ENCODE measurements at regions not wholly inside any gene's neighbourhood (a gene's known extent, or its start where the extent isn't known, plus 50 kb on each side); places are given as distances from the start of the nearest gene placed in this dataset.

DNA sequence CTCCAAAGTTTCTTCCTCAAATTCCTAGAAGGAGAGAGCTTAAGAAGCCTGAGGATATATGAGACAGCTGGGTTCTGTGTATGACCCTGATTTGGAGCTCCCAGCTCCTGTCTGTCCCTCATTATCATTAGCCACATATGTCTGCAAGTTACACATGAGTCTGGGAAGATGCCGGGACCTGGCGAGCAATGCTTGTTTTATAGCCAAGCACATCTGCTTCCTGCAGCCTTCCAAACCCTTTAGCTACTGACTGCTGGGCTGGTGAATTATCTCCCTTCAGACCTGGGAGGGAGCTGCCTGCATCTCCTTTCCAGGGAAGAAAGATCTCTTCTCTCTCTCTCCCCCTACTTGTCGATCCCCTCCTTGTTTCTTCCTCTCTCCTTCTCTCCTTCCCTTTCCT lies 556.7 kb upstream of the BOD1L1 start:
- DNase-seq, result peak; percentile 92

DNA sequence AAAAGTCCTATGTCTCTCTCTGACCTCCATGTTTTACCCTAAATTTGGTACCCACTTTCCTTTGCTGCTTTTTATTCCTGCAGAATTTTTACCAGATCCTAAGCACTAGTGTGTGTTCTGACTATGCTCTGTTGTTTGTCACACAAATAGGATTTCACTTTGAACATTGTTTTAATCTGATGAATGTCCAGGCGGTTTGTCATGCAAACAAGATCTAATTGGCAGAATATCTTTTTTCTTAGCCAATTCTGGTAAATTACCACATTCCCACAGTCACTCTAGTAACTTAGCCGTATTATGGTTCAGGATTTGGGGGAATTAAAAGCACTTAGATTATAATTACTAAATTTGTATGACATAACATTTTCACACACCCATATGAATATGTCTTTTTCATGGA lies 557.2 kb upstream of the BOD1L1 start:
- DNase-seq, result no peak

DNA sequence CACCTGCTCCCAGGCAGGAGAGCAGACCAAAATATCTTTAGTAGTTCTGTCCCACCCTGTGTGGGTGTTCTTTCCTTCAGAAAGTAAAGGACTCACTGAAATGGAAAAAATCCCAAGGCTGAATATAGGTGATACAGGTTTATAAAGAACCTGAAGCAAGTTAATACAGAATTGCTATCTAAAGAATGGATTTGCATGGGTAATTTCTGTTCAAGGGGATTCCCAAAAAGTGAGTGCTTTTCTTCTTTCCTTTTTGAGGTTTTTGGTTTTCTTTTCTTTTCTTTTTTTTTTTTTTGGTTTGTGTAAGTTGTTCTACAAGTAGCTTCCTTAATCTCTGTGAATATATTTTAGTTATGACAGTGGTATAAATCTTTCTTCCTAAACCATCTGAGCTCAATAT lies 560.7 kb upstream of the BOD1L1 start:
- no peak for DNase-seq

DNA sequence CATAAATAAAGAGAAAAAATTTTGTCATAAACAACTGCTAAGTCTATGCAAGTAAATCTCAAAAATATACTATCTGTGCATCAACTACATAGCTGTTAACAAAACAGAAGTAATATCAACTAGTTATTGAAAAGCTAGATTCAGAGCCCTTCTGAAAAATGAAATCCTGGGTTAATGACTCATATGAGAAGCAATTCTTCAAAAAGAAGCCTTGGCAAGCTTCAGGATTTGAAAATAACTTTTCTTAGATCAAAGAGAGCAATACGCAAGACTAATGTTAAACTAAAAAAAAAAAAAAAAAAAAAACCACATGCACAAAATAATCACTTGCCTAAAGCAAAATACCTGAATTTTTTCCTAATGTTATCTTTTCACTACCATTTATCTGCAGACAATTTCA lies 566.1 kb upstream of the BOD1L1 start:
- no peak for DNase-seq

DNA sequence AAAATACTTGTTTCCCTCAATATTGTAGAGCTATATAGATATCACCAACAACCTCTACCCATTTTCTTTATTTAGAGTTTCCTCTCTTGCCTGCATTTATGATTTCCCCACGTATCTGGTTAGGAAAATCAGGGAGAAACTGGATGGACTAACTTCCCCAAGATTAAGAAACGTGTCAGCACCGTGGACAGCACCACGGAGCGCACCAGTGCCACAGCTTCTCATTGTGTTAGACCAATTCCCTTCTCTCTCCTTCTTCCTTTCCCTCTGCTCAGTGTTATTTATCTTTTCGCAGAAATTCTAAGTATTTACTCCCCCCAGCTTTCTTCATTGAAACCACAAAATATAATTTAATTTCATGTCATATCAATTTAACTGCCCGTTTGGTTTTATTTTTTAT lies 568.6 kb upstream of the BOD1L1 start:
- no peak for DNase-seq

DNA sequence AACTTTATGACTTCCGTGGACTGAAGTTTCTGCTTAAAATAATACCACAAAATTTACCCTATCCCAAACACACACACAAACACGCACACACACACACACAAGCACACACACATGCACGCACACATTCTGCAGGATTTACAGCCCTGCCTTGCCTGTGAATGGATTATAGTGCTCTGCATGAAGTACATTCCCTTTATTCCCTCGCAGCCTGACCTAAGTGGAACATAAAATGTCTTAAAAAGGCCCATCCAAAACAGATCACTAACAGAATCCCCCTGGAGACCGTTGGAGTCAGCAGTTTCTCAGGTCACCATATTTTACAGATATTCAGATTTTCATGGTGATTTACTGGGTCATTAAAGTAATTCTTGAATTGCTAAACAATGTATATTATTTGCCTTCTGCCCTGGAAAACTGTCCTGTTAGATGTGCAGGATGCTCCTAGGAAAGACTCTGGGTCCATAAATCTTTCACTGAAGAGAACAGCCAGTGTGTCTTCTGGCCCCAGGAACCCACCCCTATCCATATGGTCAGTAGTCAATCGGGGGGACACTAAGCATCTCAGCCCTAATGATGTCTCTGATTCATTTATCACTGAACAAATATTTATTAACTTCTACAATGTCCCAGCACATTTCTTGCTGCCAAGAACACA lies 587.7 kb upstream of the BOD1L1 start:
- no peak for DNase-seq

DNA sequence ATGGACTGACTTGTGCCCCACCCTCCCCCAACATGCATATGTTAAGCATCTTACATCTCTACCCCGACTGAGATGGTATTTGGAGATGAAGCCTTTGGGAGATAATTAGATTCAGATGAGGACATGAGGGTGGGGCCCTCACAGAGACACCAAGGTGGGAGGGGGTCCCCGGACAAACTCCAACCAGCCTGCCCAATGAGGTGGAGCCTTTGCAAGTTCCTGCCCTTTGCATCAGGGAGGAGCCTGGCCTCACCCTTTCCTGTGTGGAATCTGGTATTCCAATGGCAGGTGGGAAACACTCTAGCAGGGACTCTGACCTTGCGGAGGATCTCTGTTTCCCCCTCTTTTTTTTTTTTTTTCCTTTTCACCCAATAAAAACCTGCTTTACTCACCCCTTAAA lies 589.9 kb upstream of the BOD1L1 start:
- DNase-seq, result peak; percentile 32

DNA sequence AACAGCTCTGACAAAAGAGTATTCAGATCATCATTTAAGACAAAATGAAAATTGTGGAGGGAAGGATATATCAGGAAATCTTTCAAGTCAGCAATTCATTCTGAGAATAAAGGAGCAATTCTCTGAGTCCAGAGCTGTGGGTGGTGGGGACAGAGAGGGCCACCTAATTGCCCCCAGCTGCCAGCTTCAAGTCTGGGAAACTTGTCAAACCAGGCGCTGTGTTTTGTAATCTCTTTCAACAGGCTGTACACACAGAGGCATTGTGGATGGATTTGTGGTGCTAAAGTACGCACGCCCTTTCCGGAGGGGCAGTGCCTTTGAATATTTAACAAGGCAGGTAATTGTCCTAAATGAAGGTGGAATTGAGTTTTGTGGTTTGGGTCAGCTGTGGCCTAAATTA lies 591.1 kb upstream of the BOD1L1 start:
- peak; percentile 3 for DNase-seq

DNA sequence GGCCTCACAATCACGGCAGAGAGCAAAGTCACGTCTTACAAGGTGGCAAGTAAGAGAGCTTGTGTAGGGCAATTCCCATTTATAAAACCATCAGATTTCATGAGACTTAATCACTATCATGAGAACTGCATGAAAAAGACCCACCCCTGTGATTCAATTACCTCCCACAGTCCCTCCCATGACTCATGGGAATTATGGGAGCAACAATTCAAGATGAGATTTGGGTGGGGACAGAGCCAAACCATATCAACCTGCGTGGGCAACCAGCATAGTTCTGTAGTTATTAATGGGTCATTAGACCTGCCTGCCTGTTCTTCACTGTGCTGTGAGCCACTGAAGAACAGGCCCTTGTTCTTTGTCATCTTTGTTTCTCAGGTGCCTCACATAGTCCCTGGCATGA lies 593.7 kb upstream of the BOD1L1 start:
- DNase-seq, result no peak

DNA sequence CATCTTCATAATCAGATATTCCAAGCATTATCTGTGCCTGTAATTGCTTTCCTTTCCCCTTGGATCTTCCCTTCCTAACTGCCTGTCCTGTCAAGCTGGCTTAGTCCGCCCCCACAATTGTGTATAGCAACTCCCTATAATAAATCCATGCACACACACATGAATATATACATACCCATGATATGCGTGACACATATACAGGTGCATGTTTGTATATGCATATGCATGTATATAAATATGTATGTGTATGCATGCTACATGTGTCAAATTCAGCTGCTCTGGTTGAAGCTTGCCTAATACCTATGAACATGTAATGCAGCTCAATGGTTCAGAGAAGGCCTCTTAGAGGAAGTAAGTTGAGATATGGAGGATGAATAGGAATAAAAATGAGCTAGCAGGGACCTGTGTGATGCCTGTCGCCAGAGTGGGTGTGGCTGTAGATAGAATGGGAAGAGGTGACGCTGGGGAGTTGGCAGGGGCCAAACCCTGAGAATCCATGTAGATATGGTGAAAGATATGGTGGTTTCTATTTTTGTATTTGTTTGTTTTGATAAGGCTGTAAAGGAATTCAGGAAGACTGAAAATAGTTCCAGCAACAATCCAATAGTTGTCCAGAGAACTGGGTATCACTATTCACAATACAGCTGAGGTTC lies 595.0 kb upstream of the BOD1L1 start:
- DNase-seq, result no peak

DNA sequence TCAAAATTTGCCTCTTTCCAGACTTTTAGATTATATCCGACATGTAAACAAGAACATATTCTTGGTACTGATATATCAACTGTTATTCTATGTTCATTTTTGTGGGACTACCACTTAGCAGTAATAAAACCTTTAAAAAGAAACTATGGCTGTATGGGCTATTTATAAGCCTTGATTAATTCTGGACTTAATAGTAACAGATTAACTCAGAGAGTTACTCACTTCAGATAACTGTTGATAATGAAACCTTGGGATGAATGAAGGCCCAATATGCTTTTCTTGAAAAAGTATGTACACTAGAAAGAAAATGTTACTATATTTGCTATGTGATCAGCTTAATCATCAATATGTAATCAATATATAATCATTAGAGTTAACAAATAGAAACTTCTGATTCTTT lies 595.9 kb upstream of the BOD1L1 start:
- no peak for DNase-seq

DNA sequence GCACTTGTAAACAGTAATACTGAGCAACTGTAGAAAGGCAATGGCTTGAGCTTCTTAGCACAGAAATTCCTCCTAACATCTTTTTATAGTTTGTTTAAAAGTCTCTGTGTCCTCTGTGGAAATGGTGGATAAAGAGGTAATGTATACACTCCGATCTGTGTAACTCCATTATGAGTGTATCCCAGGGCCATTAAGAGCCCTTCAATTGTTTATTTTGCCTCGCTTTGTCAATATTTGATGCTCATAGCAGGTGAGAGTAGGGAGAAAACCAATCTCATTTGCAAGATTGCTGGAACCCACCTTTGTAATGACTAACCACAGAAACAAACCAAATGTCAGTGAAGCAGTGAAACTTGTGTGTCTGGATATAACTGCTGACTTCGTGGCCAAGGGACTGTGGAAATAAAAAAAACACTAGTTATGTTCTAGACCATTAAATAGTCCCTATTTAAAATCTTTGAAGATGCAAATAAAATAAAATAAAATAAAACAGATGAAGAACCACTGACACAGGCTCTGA lies 598.2 kb upstream of the BOD1L1 start:
- DNase-seq, result no peak

DNA sequence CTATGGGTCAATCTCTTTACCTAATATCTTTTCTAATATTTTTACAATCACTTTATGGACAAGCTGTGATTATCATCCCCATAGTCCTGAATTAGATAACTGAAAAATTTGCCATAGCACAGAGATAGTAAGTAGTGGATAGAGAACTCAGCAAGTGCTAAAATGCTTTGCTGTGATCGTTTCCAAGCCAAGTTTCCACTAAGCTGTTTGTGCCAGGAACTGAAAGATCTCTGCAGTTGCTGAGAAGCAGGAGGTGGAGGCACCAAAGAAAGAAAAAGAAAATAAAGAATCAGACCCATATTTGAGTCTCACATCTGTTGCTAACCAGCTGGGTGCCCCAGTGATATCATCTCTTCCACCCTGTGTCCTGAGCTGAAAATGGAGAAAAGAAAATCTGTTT lies 605.6 kb upstream of the BOD1L1 start:
- no peak for DNase-seq

DNA sequence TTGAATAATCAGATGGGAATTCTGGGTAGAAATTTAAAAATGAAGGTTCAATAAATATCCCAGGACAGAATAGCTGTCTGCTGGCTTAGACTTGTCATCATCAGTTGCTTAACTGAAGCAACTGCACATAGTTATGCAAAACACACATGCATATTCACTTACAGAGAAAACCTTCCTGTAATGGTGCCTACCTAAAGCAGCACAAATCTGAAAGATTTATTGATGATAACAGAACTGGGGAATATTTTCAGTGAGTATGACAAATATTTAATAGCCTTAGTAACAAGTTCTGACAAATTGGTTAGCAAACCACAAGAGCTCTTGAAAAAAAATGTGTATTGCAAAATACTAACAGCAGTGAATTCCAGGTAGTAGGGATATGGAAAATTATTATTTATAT lies 606.8 kb upstream of the BOD1L1 start:
- DNase-seq, result no peak

DNA sequence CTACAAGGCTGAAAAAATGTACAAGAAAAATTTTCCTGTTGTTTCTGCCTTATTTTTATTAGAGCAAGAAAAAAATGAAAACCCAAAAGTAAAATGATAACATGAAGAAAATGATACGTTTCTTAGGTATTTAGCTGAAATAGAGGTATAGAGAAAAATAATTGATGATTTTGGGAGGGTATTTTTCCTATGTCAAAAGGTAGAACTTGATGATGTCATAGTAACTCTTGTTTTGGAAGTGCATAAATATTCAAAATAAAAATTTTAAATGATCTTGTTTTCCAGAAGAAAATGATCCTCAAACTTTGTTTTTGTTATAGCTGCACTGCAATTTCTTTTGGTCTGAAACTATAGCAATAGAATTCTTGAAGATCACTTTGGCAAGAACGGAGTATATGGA lies 608.8 kb upstream of the BOD1L1 start:
- no peak for DNase-seq

DNA sequence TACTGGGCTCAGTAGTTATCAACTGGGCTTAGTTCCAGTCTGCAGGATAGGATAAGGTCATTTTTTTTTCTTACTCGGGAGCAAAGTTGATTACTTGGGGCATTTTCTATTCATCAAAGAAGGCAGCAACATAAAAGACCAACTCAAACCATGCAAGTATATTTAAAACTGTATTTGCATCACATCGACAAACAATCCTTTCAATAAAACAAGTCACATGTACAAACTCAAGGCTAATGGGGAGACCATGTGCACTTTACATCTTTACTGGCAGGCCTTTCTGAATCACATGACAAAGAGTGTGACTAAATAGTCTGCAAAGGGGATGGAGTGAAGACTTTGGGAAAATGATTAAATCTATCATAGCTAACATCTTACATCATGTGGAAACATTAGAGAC lies 610.4 kb upstream of the BOD1L1 start:
- DNase-seq, result no peak

DNA sequence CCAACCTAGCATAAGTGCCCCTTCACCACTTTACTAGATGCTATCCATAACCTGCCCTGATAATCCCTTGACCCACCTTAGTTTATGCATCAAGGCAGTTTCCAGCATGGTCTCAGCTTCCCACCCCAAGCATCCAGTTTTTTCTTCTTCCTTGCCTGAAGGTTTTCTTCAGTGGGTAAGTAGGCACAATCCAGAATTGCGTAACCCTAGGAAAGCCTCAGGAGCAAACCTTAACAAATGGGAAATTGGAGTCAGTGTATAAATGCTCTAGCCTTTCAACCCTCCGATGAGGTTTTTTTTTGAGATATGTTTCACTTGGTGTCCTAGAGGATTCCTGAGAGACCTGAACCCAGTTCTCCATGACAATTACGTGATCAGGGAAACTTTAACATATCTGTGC lies 614.0 kb upstream of the BOD1L1 start:
- DNase-seq, result no peak

DNA sequence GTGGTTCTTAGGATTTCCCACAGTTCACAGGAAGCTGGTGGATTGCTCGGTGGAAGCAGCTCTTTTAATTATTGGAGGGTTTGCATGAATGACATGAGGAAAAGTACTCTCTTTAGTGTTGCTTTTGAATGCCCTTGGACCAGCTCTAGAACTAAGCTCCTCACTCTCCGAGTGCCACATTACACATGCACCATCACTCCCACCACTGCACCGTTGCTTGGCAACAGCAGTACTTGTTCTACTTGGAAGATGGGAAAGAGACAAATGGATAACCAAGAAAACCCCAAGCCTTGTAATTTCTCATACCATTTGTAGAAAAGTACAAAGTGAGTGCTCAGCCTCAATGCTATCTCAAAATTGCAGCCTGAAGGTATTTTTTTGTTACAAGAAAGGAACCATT lies 620.2 kb upstream of the BOD1L1 start:
- DNase-seq, result no peak

DNA sequence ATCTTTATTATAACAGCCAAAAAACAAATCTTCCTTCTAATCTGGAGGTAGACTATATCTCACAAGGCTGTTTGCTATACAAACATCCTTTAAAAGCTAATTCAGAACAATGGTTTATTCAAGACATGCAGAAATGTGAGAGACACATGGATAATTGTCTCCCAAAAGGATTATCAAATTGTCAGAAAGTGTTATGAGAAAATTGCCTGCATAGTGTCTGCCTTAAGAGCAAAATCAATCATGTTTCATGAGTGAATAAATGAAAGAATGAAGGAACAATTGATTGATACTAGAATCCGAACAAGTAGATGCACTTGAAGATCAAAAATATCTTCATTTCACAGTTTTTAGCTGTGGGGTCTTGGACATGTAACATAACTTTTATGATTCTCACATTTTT lies 621.7 kb upstream of the BOD1L1 start:
- no peak for DNase-seq

DNA sequence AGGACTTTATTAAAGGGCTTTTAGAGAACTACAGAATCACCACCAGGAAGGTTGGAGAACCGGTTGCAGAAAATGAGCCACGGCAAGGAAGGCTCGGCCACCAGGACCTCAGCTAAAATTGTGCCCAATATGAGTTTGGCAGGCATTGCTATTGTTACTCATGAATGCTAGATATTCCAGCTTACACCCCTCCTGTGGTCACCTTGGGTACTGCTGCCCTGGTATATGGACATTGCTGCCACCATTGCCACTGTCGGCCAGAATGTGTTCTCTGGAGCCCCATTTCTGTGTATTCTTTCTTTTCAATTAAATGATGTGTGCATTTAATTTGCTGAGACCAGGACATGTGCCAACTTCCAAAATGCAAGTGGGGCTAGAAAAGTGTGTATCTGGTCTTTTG lies 626.7 kb upstream of the BOD1L1 start:
- DNase-seq, result peak; percentile 59

DNA sequence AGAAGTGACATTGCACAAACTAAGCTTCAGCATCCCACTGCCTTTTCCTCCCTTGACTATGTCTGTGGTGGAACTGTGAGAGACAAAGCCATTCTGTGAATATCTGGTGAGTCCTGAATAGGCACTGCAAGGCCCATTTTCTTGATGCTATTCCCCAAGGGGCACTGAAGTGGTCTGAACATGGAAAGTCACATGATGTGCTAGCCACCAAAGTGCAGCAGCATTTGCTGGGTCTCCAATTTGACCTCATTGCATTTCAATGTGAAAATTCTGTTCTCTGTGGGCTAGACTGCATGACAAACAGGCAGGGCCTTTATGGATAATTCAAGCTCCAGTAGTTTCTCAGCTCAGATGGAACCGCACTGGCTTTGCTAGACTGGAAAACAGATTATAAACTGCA lies 627.4 kb upstream of the BOD1L1 start:
- no peak for DNase-seq

DNA sequence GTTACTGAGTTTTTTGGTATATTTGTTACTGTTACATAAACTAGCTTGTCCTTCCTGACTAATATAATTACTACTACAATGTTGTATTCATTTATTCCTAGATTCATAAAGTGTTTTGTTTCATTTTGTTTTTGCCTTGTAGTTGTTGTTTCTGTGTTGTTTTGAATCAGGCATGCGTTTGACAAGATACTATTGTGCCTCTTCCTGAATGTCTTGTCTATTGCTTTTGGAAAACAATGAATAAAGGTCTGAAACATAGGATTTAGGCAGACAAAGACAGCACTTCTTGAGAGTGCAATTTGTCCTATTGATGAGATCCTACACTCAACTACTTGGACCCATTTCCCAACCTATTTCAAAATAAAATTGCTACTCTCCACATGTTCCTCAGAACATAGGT lies 630.4 kb upstream of the BOD1L1 start:
- DNase-seq, result no peak

DNA sequence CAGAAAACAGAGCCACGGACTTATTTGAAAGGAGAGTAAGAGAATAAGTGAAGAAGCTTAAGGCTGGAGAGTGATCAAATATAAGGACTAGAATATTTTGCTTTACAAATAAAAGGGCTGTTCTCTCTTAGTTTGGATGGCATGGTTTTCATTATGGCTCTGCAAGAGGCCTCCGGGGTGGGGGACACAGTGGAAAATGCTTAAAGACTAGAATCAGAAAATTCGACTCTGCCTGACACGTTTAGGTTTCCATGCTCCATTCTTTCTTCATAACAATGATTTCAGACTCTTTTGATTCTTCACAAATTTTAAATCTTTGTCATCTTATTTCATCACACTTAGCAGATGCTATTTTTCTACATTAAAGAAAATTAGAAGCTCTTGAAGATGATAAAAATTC lies 632.4 kb upstream of the BOD1L1 start:
- DNase-seq, result no peak

DNA sequence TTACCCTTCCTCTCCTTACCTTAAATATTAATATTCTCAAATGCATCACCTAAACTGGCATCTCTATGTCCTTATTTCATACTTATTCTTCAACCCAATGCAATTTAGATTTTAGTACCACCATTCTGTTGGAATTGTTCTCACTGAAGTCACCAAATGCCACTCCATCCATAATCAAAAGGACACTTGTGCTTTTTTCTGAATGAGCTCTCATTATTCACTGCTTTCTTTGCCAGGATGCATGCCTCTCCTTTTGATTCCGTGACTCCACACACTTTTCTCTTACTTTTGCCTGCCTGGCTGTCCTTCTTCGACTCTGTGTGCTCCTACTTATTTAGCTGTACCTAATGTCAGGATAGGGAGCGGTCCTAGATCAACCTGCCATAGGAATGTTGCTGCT lies 633.1 kb upstream of the BOD1L1 start:
- DNase-seq, result no peak

DNA sequence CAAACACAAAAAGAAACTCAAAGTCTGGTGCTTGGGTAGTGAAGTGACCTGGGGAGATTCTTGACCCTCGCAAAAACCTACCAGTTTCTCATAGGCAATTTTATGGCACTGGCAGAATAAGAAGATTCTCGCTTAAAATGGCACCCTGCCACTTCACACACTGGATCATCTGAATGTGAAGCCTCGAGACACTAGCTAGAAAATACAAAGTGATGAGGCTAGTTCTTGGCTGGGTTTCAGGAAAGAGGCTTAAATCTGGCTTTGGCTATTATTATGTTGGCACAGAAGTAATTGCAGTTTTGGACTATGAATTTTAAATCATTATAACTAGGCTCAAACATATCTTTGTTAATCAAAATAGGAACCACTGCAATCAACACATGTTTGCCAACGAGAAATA lies 634.7 kb upstream of the BOD1L1 start:
- DNase-seq, result no peak

Data from NCI-H82 (cell line).